H9 (cell line): ENCODE measurements at regions not wholly inside any gene's neighbourhood (a gene's known extent, or its start where the extent isn't known, plus 50 kb on each side); places are given as distances from the start of the nearest gene placed in this dataset.

Experiments
- DNase-seq: peaks from one replicate; pipeline ENCODE4 v3.0.0-alpha.2; 2017
- H2AFZ ChIP-seq: one replicate; pipeline ENCODE4 v1.6.1; 2013; ENCODE audit warnings: mild to moderate bottlenecking, low read length, control low read depth, moderate library complexity
- H2AK5ac ChIP-seq: 2 replicates; pipeline ENCODE4 v1.6.1; 2013; ENCODE audit warnings: low read length, control low read depth, mixed read lengths; ENCODE audit not compliant: insufficient read length
- H2BK120ac ChIP-seq: one replicate; pipeline ENCODE4 v1.6.1; 2013; ENCODE audit warnings: low read depth, mild to moderate bottlenecking, low read length, control low read depth, inconsistent platforms; ENCODE audit not compliant: poor library complexity, severe bottlenecking
- H2BK12ac ChIP-seq: 2 replicates; pipeline ENCODE4 v1.6.1; 2013; ENCODE audit warnings: low read length, control low read depth, mixed read lengths, low read depth; ENCODE audit not compliant: insufficient read length
- H2BK15ac ChIP-seq: 2 replicates; pipeline ENCODE4 v1.6.1; 2013; ENCODE audit warnings: low read depth, low read length, control low read depth
- H2BK20ac ChIP-seq: one replicate; pipeline ENCODE4 v1.6.1; 2013; ENCODE audit warnings: low read depth, mild to moderate bottlenecking, low read length, control low read depth, inconsistent platforms; ENCODE audit not compliant: poor library complexity, severe bottlenecking
- H2BK5ac ChIP-seq: 2 replicates; pipeline ENCODE4 v1.6.1; 2013; ENCODE audit warnings: low read length, control low read depth, mixed read lengths; ENCODE audit not compliant: insufficient read length
- H3K14ac ChIP-seq: 2 replicates; pipeline ENCODE4 v1.6.1; 2013; ENCODE audit warnings: low read length, control low read depth; ENCODE audit not compliant: insufficient read depth
- H3K18ac ChIP-seq: 2 replicates; pipeline ENCODE4 v1.6.1; 2013; ENCODE audit warnings: low read depth, mild to moderate bottlenecking, mixed read lengths, low read length, control low read depth; ENCODE audit not compliant: insufficient read length
- H3K23ac ChIP-seq: 2 replicates; pipeline ENCODE4 v1.6.1; 2013; ENCODE audit warnings: low read length, control low read depth, mixed read lengths, low read depth; ENCODE audit not compliant: insufficient read length
- H3K23me2 ChIP-seq: 2 replicates; pipeline ENCODE4 v1.6.1; 2013; ENCODE audit warnings: low read depth, mild to moderate bottlenecking, mixed read lengths, low read length, control low read depth; ENCODE audit not compliant: insufficient read length, poor library complexity, severe bottlenecking
- H3K27ac ChIP-seq: 2 replicates; pipeline ENCODE4 v1.5.1; 2013; ENCODE audit warnings: low read length, control low read depth, mixed read lengths, low read depth; ENCODE audit not compliant: insufficient read length
- H3K27me3 ChIP-seq: 2 replicates; pipeline ENCODE4 v1.6.1; 2013; ENCODE audit warnings: low read length, control low read depth, inconsistent platforms; ENCODE audit not compliant: insufficient read depth
- H3K4ac ChIP-seq: 2 replicates; pipeline ENCODE4 v1.6.1; 2013; ENCODE audit warnings: low read depth, mild to moderate bottlenecking, control low read depth, inconsistent platforms, low read length, moderate library complexity
- H3K4me1 ChIP-seq: 2 replicates; pipeline ENCODE4 v1.6.1; 2013; ENCODE audit warnings: low read length, control low read depth, inconsistent platforms; ENCODE audit not compliant: insufficient read depth
- H3K4me2 ChIP-seq: 2 replicates; pipeline ENCODE4 v1.6.1; 2013; ENCODE audit warnings: low read length, control low read depth, mixed read lengths; ENCODE audit not compliant: insufficient read length, insufficient read depth
- H3K56ac ChIP-seq: 2 replicates; pipeline ENCODE4 v1.6.1; 2013; ENCODE audit warnings: low read depth, mild to moderate bottlenecking, mixed read lengths, low read length, control low read depth; ENCODE audit not compliant: insufficient read length
- H3K79me1 ChIP-seq: 2 replicates; pipeline ENCODE4 v1.6.1; 2013; ENCODE audit warnings: low read depth, mild to moderate bottlenecking, moderate library complexity, low read length, control low read depth, inconsistent platforms; ENCODE audit not compliant: insufficient read depth, poor library complexity, severe bottlenecking
- H3K79me2 ChIP-seq: 2 replicates; pipeline ENCODE4 v1.6.1; 2013; ENCODE audit warnings: low read length, control low read depth, inconsistent platforms; ENCODE audit not compliant: insufficient read depth
- H3K9ac ChIP-seq: 2 replicates; pipeline ENCODE4 v1.6.1; 2013; ENCODE audit warnings: low read length, control low read depth, mixed read lengths; ENCODE audit not compliant: insufficient read length; ENCODE audit errors: extremely low read depth
- H3K9me3 ChIP-seq: one replicate; pipeline ENCODE4 v1.6.1; 2013; ENCODE audit warnings: low read depth, low read length, inconsistent platforms; ENCODE audit not compliant: control insufficient read depth
- H3T11ph ChIP-seq: one replicate; pipeline ENCODE4 v1.6.1; 2013; ENCODE audit warnings: mild to moderate bottlenecking, low read length, control low read depth, inconsistent platforms
- H4K20me1 ChIP-seq: one replicate; pipeline ENCODE4 v1.6.1; 2013; ENCODE audit not compliant: control insufficient read depth, insufficient read length, insufficient read depth
- H4K5ac ChIP-seq: 2 replicates; pipeline ENCODE4 v1.6.1; 2013; ENCODE audit warnings: low read depth, mild to moderate bottlenecking, mixed read lengths, low read length, control low read depth; ENCODE audit not compliant: insufficient read length
- H4K8ac ChIP-seq: replicated peaks from 2 replicates; pipeline ENCODE4 v1.6.1; 2013; ENCODE audit warnings: low read length, control low read depth, mixed read lengths, low read depth; ENCODE audit not compliant: insufficient read length
- H4K91ac ChIP-seq: 2 replicates; pipeline ENCODE4 v1.6.1; 2013; ENCODE audit warnings: low read depth, mild to moderate bottlenecking, moderate library complexity, mixed read lengths, low read length, control low read depth; ENCODE audit not compliant: insufficient read length
- H3K27ac Mint-ChIP-seq, 3 experiments: 2 replicates in 2 of 3; 3 replicates in 1 of 3; pipeline ENCODE4 v1.8.0; 2020 to 2021; ENCODE audit warnings: mixed read lengths in 3 of 3, mild to moderate bottlenecking in 1 of 3, moderate library complexity in 1 of 3
- H3K27me3 Mint-ChIP-seq: 2 replicates; pipeline ENCODE4 v1.8.0; 2021; ENCODE audit warnings: low read depth, mild to moderate bottlenecking, moderate library complexity, mixed read lengths
- H3K36me3 Mint-ChIP-seq, 3 experiments: 2 replicates in 2 of 3; 3 replicates in 1 of 3; pipeline ENCODE4 v1.8.0; 2020 to 2021; ENCODE audit warnings: low read depth in 3 of 3, mixed read lengths in 3 of 3; ENCODE audit not compliant: insufficient read depth in 1 of 3
- H3K4me1 Mint-ChIP-seq, 2 experiments: 2 replicates each; pipeline ENCODE4 v1.8.0; 2020; ENCODE audit warnings: mixed read lengths in 2 of 2
- H3K4me3 Mint-ChIP-seq, 2 experiments: 2 replicates in 1 of 2; 3 replicates in 1 of 2; pipeline ENCODE4 v1.8.0; 2020 to 2021; ENCODE audit warnings: mild to moderate bottlenecking in 2 of 2, mixed read lengths in 2 of 2, moderate library complexity in 1 of 2
- H3K9me3 Mint-ChIP-seq, 2 experiments: 2 replicates in 1 of 2; 3 replicates in 1 of 2; pipeline ENCODE4 v1.8.0; 2020; ENCODE audit warnings: mild to moderate bottlenecking in 2 of 2, mixed read lengths in 2 of 2, moderate library complexity in 1 of 2
- WGBS: extraction: QIAGEN DNeasy Blood & Tissue Kit; methylation state at CpG from one replicate; pipeline ENCODE4 v1.1.7; 2013; ENCODE audit warnings: missing lambda C conversion rate, low lambda C conversion rate, mixed read lengths; ENCODE audit not compliant: insufficient read length; ENCODE audit errors: extremely low coverage; 5-methylcytosine and 5-hydroxymethylcytosine counted together
- TF ChIP-seq, protein P1 (sequence below): fragments of 200-600 bp; sonication (generic); conservative IDR thresholded peaks from 3 replicates; pipeline ENCODE4 v1.8.0; 2021; ENCODE audit warnings: antibody characterized with exemption, mild to moderate bottlenecking

DNA sequence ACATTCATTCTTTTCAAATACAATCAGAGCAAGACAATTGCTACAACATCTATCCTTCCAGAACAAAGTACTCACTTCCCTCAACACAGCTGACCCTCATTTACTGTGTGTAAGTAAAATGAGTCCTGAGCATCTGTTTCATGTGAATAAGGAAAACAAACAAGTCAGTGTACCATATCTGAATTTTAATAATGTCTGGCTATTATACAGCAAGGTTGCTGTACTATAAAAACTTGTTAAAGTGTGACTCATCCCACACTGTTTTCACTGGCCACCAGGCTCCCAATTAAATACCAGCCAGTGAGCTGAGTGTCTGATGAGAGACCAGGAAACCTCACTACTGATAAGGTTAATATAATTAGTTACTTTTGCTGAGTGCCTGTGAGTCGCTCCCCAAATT, 339.8 kb downstream of the AGTPBP1 start:
- H2BK12ac ChIP-seq: no peak overlapping the region
- H3K4me1 ChIP-seq: no peaks in the 10 kb centered on the region
- H3K9me3 ChIP-seq: no peaks in the 10 kb centered on the region
- H3K4ac ChIP-seq: no peak overlapping the region
- WGBS: no CpG with 5 or more reads among the region's 1 CpG
- no peak overlapping the region for H4K91ac ChIP-seq
- no peak for DNase-seq
- H2BK20ac ChIP-seq: no peak overlapping the region
- H4K5ac ChIP-seq: no peak overlapping the region
- H3K23ac ChIP-seq: no peak overlapping the region
- H4K20me1 ChIP-seq: no peaks in the 10 kb centered on the region
- H2AK5ac ChIP-seq: no peak overlapping the region
- H2BK120ac ChIP-seq: no peak overlapping the region
- Mint-ChIP-seq H3K4me3 (no peak overlapping the region), H3K4me1 (peaks cover 12 to 14% of the 10 kb centered on the region in 2 experiments), H3K9me3 (no peaks in the 10 kb centered on the region), H3K27me3 (no peaks in the 10 kb centered on the region), H3K36me3 (no peaks in the 10 kb centered on the region), H3K27ac (no peak overlapping the region)
- H3K27ac ChIP-seq: no peak overlapping the region
- no peak overlapping the region for H2BK15ac ChIP-seq
- no peaks in the 10 kb centered on the region for H3K27me3 ChIP-seq
- no peak overlapping the region for H3K14ac ChIP-seq
- no peak overlapping the region for H3K4me2 ChIP-seq
- no peaks in the 10 kb centered on the region for H3K79me1 ChIP-seq
- TF ChIP-seq, protein P1, sequence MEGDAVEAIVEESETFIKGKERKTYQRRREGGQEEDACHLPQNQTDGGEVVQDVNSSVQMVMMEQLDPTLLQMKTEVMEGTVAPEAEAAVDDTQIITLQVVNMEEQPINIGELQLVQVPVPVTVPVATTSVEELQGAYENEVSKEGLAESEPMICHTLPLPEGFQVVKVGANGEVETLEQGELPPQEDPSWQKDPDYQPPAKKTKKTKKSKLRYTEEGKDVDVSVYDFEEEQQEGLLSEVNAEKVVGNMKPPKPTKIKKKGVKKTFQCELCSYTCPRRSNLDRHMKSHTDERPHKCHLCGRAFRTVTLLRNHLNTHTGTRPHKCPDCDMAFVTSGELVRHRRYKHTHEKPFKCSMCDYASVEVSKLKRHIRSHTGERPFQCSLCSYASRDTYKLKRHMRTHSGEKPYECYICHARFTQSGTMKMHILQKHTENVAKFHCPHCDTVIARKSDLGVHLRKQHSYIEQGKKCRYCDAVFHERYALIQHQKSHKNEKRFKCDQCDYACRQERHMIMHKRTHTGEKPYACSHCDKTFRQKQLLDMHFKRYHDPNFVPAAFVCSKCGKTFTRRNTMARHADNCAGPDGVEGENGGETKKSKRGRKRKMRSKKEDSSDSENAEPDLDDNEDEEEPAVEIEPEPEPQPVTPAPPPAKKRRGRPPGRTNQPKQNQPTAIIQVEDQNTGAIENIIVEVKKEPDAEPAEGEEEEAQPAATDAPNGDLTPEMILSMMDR: no peak
- no peak overlapping the region for H3K9ac ChIP-seq
- H2AFZ ChIP-seq: no peak overlapping the region
- no peak overlapping the region for H4K8ac ChIP-seq
- H2BK5ac ChIP-seq: no peak overlapping the region
- H3K23me2 ChIP-seq: no peaks in the 10 kb centered on the region
- H3K18ac ChIP-seq: no peak overlapping the region
- no peak overlapping the region for H3T11ph ChIP-seq
- no peak overlapping the region for H3K56ac ChIP-seq
- no peaks in the 10 kb centered on the region for H3K79me2 ChIP-seq
